GM12878 (cell line): ENCODE measurements at regions not wholly inside any gene's neighbourhood (a gene's known extent, or its start where the extent isn't known, plus 50 kb on each side); places are given as distances from the start of the nearest gene placed in this dataset.

Experiments
- CTCF ChIP-seq, 3 experiments: IDR thresholded peaks in 2 of 3; conservative IDR thresholded peaks in 1 of 3; 2 replicates each; pipeline ENCODE4 v1.5.1; 2011; ENCODE audit warnings: low read depth in 3 of 3, low read length in 3 of 3, mild to moderate bottlenecking in 3 of 3, control low read depth in 2 of 3, moderate library complexity in 2 of 3, inconsistent platforms in 1 of 3, mixed read lengths in 1 of 3; ENCODE audit not compliant: control insufficient read depth in 2 of 3, insufficient read depth in 1 of 3; ENCODE audit errors: extremely low read depth in 1 of 3
- FOXM1 ChIP-seq: IDR thresholded peaks from 2 replicates; pipeline ENCODE4 v1.6.1; 2012; ENCODE audit warnings: low read depth, mild to moderate bottlenecking, inconsistent platforms, low read length, moderate library complexity
- MXI1 ChIP-seq: fragments of 150-350 bp; IDR thresholded peaks from 2 replicates; pipeline ENCODE4 v1.6.1; 2011; ENCODE audit warnings: low read depth, mild to moderate bottlenecking, inconsistent platforms, low read length, improper control_type of control experiment
- REST ChIP-seq: IDR thresholded peaks from 2 replicates; pipeline ENCODE4 v1.6.1; 2012; ENCODE audit warnings: mild to moderate bottlenecking, low read depth, low read length

- TF ChIP-seq CTCF (IDR thresholded peaks at IDR 0.05 in 2 of 3, conservative IDR thresholded peaks at IDR 0.05 in 1 of 3; ENCODE audit: control insufficient read depth in 2 of 3, extremely low read depth in 1 of 3, insufficient read depth in 1 of 3, low read depth in 3 of 3, low read length in 3 of 3) (no peak), FOXM1 (no peak), REST (no peak), MXI1 (no peak)
Measured at GRCh38 chr13:34338102-34338501, 520.2 kb downstream of the RFC3 start.
